ENCODE measurements at regions not wholly inside any gene's neighbourhood (a gene's known extent, or its start where the extent isn't known, plus 50 kb on each side); places are given as distances from the start of the nearest gene placed in this dataset.

DNA sequence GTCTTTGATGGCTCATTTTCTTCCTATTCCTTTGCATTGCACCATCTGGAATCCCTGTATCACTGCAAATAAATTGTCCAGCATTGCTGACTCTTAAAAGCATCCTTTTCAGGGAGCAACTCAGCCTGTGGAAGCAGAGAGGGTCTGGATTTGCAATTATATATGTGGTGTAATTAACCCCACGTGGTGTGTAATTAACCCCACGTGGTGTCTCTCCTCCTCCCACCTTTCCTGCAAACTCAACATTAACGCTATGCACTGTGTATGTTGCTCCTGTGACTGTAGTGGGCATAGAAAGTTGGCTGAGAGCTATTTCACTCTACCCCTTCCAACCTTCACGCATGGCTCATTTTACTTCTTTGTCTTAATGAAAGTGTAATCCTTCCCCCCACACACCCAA, 689.0 kb upstream of the COBL start:
- Histone ChIP-seq H3K27me3 (no peaks in the 10 kb centered on the region), H3K9me3 (no peaks in the 10 kb centered on the region), H3K4me3 (no peak overlapping the region), H3K4me1 (no peaks in the 10 kb centered on the region), H3K27ac (no peak overlapping the region), H3K36me3 (no peaks in the 10 kb centered on the region)
- ATAC-seq (no peak), DNase-seq (no peak)
- TF ChIP-seq, protein P1, sequence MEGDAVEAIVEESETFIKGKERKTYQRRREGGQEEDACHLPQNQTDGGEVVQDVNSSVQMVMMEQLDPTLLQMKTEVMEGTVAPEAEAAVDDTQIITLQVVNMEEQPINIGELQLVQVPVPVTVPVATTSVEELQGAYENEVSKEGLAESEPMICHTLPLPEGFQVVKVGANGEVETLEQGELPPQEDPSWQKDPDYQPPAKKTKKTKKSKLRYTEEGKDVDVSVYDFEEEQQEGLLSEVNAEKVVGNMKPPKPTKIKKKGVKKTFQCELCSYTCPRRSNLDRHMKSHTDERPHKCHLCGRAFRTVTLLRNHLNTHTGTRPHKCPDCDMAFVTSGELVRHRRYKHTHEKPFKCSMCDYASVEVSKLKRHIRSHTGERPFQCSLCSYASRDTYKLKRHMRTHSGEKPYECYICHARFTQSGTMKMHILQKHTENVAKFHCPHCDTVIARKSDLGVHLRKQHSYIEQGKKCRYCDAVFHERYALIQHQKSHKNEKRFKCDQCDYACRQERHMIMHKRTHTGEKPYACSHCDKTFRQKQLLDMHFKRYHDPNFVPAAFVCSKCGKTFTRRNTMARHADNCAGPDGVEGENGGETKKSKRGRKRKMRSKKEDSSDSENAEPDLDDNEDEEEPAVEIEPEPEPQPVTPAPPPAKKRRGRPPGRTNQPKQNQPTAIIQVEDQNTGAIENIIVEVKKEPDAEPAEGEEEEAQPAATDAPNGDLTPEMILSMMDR (IDR thresholded peaks at IDR 0.05): no peak
- intact Hi-C loops (cut with DNase I): no loop called here

DNA sequence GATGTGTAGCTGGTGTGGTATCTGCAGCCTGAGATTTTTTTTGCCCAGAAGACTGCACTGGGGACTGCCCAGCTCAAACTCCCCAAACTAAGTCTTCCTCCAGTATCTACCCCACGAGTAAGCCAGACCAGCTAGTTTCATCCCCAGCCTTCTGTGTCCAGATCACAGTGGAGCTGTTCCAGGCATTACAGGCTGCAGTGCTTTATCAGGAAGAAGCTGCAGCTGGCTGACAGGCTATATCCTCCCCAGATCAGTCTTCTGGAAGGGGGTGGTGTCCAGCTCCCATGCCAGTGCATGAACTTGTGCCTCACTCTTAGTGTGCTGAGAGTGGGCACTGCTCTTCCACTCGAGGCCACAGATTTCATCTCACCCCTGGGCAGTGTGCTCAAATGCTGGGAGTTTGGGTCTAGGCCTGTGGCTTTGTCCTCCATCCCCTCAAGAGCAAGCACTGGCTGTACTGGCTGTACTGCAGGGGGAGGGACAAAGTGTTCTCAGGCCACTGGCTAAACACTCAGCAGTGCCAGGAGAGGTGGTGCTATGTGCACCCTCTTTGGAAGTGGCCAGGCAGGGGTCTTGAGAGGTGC, 679.1 kb upstream of the COBL start:
- Histone ChIP-seq H3K4me3 (no peak overlapping the region), H3K27ac (no peak overlapping the region), H3K27me3 (no peaks in the 10 kb centered on the region), H3K36me3 (no peaks in the 10 kb centered on the region), H3K9me3 (no peaks in the 10 kb centered on the region), H3K4me1 (no peaks in the 10 kb centered on the region)
- ATAC-seq: peak; percentile 41
- intact Hi-C loops (cut with DNase I): no loop called here
- TF ChIP-seq, protein P1 (IDR thresholded peaks at IDR 0.05): no peak
- no peak for DNase-seq

DNA sequence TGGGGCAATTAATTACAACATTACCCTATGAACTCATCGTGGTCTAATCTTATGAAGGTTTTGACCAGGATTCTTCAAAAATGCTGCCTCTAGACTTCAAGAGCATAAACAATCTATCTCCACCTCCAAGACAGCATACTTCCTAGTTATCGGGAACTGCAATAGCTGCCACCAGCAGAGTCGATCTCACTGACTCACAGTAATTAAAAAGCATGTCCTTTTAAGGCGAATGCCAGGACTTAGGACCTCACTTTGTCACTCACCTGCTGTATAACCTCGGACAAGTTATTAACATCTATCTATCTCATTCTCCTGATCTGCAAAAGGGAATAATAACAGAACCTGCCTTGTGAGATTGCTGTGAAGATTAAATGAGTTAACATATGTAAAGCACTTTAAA, 666.0 kb upstream of the COBL start:
- no peak for DNase-seq
- intact Hi-C loops (cut with DNase I): no loop called here
- no peaks in the 10 kb centered on the region for H3K36me3 ChIP-seq
- H3K27ac ChIP-seq: no peak overlapping the region
- no peak for ATAC-seq
- no peaks in the 10 kb centered on the region for H3K4me1 ChIP-seq
- H3K27me3 ChIP-seq: no peaks in the 10 kb centered on the region
- no peak overlapping the region for H3K4me3 ChIP-seq
- H3K9me3 ChIP-seq: no peaks in the 10 kb centered on the region
- TF ChIP-seq, protein P1 (IDR thresholded peaks at IDR 0.05): no peak

DNA sequence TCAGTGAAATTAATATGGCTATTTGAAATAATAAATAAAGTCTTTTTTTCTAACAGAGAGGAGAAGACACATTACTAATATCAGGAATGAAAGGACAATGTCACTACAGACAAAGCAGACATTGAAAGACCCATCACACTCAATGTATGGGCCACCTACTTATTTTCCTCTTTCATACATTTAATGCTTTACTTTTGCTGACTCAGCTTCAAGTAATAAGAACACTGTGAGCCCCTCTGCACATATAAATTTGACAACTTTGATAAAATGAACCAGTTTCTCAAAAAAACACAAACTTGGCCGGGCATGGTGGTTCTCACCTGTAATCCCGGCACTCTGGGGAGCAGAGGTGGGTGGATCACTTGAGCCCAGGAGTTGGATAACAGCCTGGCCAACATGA, 664.2 kb upstream of the COBL start:
- no peaks in the 10 kb centered on the region for H3K36me3 ChIP-seq
- no peak for ATAC-seq
- no peak overlapping the region for H3K27ac ChIP-seq
- no peak overlapping the region for H3K4me3 ChIP-seq
- TF ChIP-seq, protein P1 (IDR thresholded peaks at IDR 0.05): no peak
- H3K4me1 ChIP-seq: no peaks in the 10 kb centered on the region
- H3K9me3 ChIP-seq: no peaks in the 10 kb centered on the region
- intact Hi-C loops (cut with DNase I): no loop called here
- DNase-seq: no peak
- H3K27me3 ChIP-seq: no peaks in the 10 kb centered on the region

GRCh38 chr7:51980313-51980712, 663.7 kb upstream of the COBL start:
- Histone ChIP-seq H3K27me3 (no peaks in the 10 kb centered on the region), H3K4me3 (no peak overlapping the region), H3K9me3 (no peaks in the 10 kb centered on the region), H3K27ac (no peak overlapping the region), H3K4me1 (no peaks in the 10 kb centered on the region), H3K36me3 (no peaks in the 10 kb centered on the region)
- intact Hi-C loops (cut with DNase I): no loop called here
- DNase-seq (no peak), ATAC-seq (no peak)
- TF ChIP-seq, protein P1 (IDR thresholded peaks at IDR 0.05): no peak

GRCh38 chr7:51977913-51978312, 661.3 kb upstream of the COBL start:
- ATAC-seq: no peak
- intact Hi-C loops (cut with DNase I): no loop called here
- Histone ChIP-seq H3K9me3 (no peaks in the 10 kb centered on the region), H3K36me3 (no peaks in the 10 kb centered on the region), H3K4me3 (no peak overlapping the region), H3K4me1 (no peaks in the 10 kb centered on the region), H3K27ac (no peak overlapping the region), H3K27me3 (no peaks in the 10 kb centered on the region)
- TF ChIP-seq, protein P1 (IDR thresholded peaks at IDR 0.05): no peak
- no peak for DNase-seq
